ENCODE measurements at regions not wholly inside any gene's neighbourhood (a gene's known extent, or its start where the extent isn't known, plus 50 kb on each side); places are given as distances from the start of the nearest gene placed in this dataset.
"Not testable (repeated sequence)": the region's sequence is repeated elsewhere in the genome, so short reads cannot be mapped to it uniquely, and the experiment has no call there.

DNA sequence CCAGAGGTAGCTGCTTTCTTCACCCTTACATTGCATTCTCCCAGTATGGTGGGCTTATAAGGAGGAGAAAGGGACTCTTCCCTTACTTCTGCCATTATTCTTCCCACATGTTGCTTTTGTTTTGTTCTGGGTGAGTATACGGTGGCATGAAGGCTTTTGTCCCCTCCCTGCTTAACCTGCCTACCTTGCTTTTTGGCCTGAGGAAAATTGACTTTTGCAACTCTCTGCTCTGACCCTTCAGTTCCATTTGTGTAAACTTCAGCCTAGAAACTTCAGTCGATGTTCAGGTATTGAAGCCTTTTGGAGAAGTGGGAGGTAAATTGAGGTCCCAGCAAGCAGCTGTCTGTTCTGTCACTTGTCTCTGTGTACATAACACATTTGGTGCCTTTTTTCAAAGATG is 110.2 kb downstream of the PCSK1 start (continued):
- no peak for TF ChIP-seq NFE2L1 (CRISPR knock-in tag; IDR thresholded peaks at IDR 0.05)

DNA sequence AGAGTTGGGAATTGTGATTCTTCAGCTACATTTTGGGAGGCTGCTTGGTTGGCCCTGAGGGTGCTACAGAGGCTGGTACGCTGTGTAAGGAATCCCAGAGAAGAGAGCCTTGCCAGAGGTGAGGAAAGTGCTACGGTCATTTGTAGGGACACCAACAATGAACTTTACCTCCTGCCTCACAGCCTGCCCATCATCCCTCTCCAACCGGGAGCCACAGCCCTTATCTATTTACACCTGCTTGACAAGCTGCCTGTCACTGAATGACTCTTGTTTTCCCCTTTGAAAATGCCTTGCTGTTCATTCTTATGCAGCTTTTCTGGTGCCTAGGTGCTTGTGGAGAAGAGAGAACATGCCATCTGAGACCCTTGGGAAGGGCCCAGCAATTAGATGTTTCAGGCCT is 110.8 kb downstream of the PCSK1 start:
- ATAC-seq (no peak), DNase-seq (ENCODE audit: low spot score) (no peak)
- Mint-ChIP-seq H3K27ac (no peak overlapping the region), H3K4me3 (no peak overlapping the region), H3K27me3 (ENCODE audit: low read depth) (no peaks in the 10 kb centered on the region), H3K4me1 (no peaks in the 10 kb centered on the region), H3K9me3 (peaks cover 6% of the 10 kb centered on the region), H3K36me3 (no peaks in the 10 kb centered on the region)
- TF ChIP-seq GTF2I (CRISPR knock-in tag; conservative IDR thresholded peaks at IDR 0.05) = no peak
- TF ChIP-seq ELF4 (CRISPR knock-in tag; IDR thresholded peaks at IDR 0.05; ENCODE audit: low read depth) = no peak
- no peak for TF ChIP-seq PRRX2 (CRISPR knock-in tag; IDR thresholded peaks at IDR 0.05)
- TF ChIP-seq, protein P1, sequence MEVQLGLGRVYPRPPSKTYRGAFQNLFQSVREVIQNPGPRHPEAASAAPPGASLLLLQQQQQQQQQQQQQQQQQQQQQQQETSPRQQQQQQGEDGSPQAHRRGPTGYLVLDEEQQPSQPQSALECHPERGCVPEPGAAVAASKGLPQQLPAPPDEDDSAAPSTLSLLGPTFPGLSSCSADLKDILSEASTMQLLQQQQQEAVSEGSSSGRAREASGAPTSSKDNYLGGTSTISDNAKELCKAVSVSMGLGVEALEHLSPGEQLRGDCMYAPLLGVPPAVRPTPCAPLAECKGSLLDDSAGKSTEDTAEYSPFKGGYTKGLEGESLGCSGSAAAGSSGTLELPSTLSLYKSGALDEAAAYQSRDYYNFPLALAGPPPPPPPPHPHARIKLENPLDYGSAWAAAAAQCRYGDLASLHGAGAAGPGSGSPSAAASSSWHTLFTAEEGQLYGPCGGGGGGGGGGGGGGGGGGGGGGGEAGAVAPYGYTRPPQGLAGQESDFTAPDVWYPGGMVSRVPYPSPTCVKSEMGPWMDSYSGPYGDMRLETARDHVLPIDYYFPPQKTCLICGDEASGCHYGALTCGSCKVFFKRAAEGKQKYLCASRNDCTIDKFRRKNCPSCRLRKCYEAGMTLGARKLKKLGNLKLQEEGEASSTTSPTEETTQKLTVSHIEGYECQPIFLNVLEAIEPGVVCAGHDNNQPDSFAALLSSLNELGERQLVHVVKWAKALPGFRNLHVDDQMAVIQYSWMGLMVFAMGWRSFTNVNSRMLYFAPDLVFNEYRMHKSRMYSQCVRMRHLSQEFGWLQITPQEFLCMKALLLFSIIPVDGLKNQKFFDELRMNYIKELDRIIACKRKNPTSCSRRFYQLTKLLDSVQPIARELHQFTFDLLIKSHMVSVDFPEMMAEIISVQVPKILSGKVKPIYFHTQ (CRISPR knock-in tag; IDR thresholded peaks at IDR 0.05) = no peak
- TF ChIP-seq E2F4 (CRISPR knock-in tag; IDR thresholded peaks at IDR 0.05; ENCODE audit: borderline replicate concordance, low read depth) = no peak
- TF ChIP-seq ZNF263 (CRISPR knock-in tag; IDR thresholded peaks at IDR 0.05; ENCODE audit: low read depth) = no peak
- POLR2A ChIA-PET = no interaction called here
- CTCF ChIA-PET = no interaction called here

GRCh38 chr5:96321345-96321744 is 111.7 kb downstream of the PCSK1 start:
- Mint-ChIP-seq H3K27ac (no peak overlapping the region), H3K9me3 (peaks cover 6% of the 10 kb centered on the region), H3K27me3 (ENCODE audit: low read depth) (no peaks in the 10 kb centered on the region), H3K4me3 (no peak overlapping the region), H3K36me3 (no peaks in the 10 kb centered on the region), H3K4me1 (peaks cover under 1% of the 10 kb centered on the region; the same call in 1 of the 2 replicates)
- TF ChIP-seq, protein P2, sequence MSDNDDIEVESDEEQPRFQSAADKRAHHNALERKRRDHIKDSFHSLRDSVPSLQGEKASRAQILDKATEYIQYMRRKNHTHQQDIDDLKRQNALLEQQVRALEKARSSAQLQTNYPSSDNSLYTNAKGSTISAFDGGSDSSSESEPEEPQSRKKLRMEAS (CRISPR knock-in tag; IDR thresholded peaks at IDR 0.05) = no peak
- no peak for TF ChIP-seq ZNF317 (CRISPR knock-in tag; IDR thresholded peaks at IDR 0.05; ENCODE audit: borderline replicate concordance, low read depth)
- TF ChIP-seq ZNF219 (CRISPR knock-in tag; IDR thresholded peaks at IDR 0.05; ENCODE audit: borderline replicate concordance) = no peak
- TF ChIP-seq, protein P3, sequence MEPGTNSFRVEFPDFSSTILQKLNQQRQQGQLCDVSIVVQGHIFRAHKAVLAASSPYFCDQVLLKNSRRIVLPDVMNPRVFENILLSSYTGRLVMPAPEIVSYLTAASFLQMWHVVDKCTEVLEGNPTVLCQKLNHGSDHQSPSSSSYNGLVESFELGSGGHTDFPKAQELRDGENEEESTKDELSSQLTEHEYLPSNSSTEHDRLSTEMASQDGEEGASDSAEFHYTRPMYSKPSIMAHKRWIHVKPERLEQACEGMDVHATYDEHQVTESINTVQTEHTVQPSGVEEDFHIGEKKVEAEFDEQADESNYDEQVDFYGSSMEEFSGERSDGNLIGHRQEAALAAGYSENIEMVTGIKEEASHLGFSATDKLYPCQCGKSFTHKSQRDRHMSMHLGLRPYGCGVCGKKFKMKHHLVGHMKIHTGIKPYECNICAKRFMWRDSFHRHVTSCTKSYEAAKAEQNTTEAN (CRISPR knock-in tag; IDR thresholded peaks at IDR 0.05) = no peak
- TF ChIP-seq ELF4 (CRISPR knock-in tag; IDR thresholded peaks at IDR 0.05; ENCODE audit: low read depth) = no peak
- ChIA-PET POLR2A (no interaction called here), CTCF (no interaction called here)
- no peak for ATAC-seq
- no peak for DNase-seq (ENCODE audit: low spot score)

DNA sequence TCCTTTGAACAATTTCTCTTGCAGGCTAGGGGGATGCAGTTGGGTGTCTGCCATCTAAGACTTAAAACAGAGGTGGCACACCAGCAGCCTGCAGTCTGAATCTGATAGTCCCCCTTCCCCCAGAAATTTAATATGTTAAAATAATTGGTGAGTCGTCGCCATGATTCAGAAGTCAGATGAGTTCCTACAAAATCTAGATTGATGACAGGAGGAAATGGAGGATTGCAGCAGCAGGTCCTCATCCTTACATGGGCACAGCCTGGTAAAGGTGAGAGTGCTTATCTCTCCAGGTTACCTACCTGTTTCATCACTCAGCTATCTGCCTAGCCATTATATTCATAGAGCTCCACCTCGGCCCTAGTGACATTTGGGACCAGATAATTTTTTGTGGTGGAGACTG is 112.3 kb downstream of the PCSK1 start:
- no peaks in the 10 kb centered on the region for H3K36me3 Mint-ChIP-seq
- ChIA-PET CTCF (no interaction called here), POLR2A (no interaction called here)
- peaks cover 4% of the 10 kb centered on the region; the same call in 1 of the 2 replicates for H3K4me1 Mint-ChIP-seq
- H3K27ac Mint-ChIP-seq = no peak overlapping the region
- H3K27me3 Mint-ChIP-seq (ENCODE audit: low read depth) = no peaks in the 10 kb centered on the region
- ATAC-seq = no peak
- no peak for DNase-seq (ENCODE audit: low spot score)
- TF ChIP-seq JAZF1 (CRISPR knock-in tag; IDR thresholded peaks at IDR 0.05) (no peak), NR1H2 (CRISPR knock-in tag; IDR thresholded peaks at IDR 0.05) (no peak), ELF4 (CRISPR knock-in tag; IDR thresholded peaks at IDR 0.05; ENCODE audit: low read depth) (no peak), NFYB (CRISPR knock-in tag; conservative IDR thresholded peaks at IDR 0.05; ENCODE audit: low read depth) (no peak), ZNF121 (CRISPR knock-in tag; IDR thresholded peaks at IDR 0.05) (no peak), MXD4 (CRISPR knock-in tag; IDR thresholded peaks at IDR 0.05; ENCODE audit: borderline replicate concordance) (no peak), ATF3 (CRISPR knock-in tag; conservative IDR thresholded peaks at IDR 0.05) (no peak)
- TF ChIP-seq, protein P4, sequence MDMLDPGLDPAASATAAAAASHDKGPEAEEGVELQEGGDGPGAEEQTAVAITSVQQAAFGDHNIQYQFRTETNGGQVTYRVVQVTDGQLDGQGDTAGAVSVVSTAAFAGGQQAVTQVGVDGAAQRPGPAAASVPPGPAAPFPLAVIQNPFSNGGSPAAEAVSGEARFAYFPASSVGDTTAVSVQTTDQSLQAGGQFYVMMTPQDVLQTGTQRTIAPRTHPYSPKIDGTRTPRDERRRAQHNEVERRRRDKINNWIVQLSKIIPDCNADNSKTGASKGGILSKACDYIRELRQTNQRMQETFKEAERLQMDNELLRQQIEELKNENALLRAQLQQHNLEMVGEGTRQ (CRISPR knock-in tag; IDR thresholded peaks at IDR 0.05) = no peak
- TF ChIP-seq, protein P2 (CRISPR knock-in tag; IDR thresholded peaks at IDR 0.05) = no peak
- H3K9me3 Mint-ChIP-seq = peaks cover under 1% of the 10 kb centered on the region
- no peak overlapping the region for H3K4me3 Mint-ChIP-seq

GRCh38 chr5:96319981-96320739 is 112.9 kb downstream of the PCSK1 start:
- CTCF ChIA-PET; H3K4me1 Mint-ChIP-seq; H3K36me3 Mint-ChIP-seq; H3K27ac Mint-ChIP-seq; H3K9me3 Mint-ChIP-seq; H3K27me3 Mint-ChIP-seq (ENCODE audit: low read depth); POLR2A ChIA-PET; ATAC-seq; DNase-seq (ENCODE audit: low spot score); H3K4me3 Mint-ChIP-seq: not testable (repeated sequence)
